ENCODE measurements at regions not wholly inside any gene's neighbourhood (a gene's known extent, or its start where the extent isn't known, plus 50 kb on each side); places are given as distances from the start of the nearest gene placed in this dataset.

GRCh38 chr11:113581713-113582112 is 106.5 kb upstream of the DRD2 start:
- 89 to 95% (median 92%) methylated on average over 3 of the region's 3 CpGs for WGBS, 3 donors

GRCh38 chr11:113579292-113579940 is 104.2 kb upstream of the DRD2 start:
- no peak for DNase-seq
- no peaks in the 10 kb centered on the region for H3K36me3 ChIP-seq
- H3K27me3 ChIP-seq, result no peaks in the 10 kb centered on the region
- no peak for TF ChIP-seq EP300 (IDR thresholded peaks at IDR 0.05)
- no peak for TF ChIP-seq CTCF (IDR thresholded peaks at IDR 0.05)
- TF ChIP-seq POLR2A (IDR thresholded peaks at IDR 0.05), result no peak
- H3K9me3 ChIP-seq, result no peaks in the 10 kb centered on the region
- no peak overlapping the region for H3K27ac ChIP-seq
- no peak overlapping the region for H3K4me3 ChIP-seq
- intact Hi-C loops (cut with DNase I), result no loop called here
- WGBS, 3 donors, result 68 to 77% (median 72%) methylated on average over 11 of the region's 11 CpGs
- no peaks in the 10 kb centered on the region for H3K4me1 ChIP-seq (ENCODE audit: insufficient read depth)

More at GRCh38 chr11:113581713-113582112, 106.5 kb upstream of the DRD2 start:
- TF ChIP-seq POLR2A (IDR thresholded peaks at IDR 0.05) (no peak), EP300 (IDR thresholded peaks at IDR 0.05) (no peak), CTCF (IDR thresholded peaks at IDR 0.05) (no peak)
- DNase-seq, result no peak
- Histone ChIP-seq H3K36me3 (no peaks in the 10 kb centered on the region), H3K27me3 (no peaks in the 10 kb centered on the region), H3K27ac (no peak overlapping the region), H3K9me3 (no peaks in the 10 kb centered on the region), H3K4me3 (no peak overlapping the region), H3K4me1 (ENCODE audit: insufficient read depth) (no peaks in the 10 kb centered on the region)
- intact Hi-C loops (cut with DNase I), result no loop called here

- Histone ChIP-seq H3K4me3 (no peak overlapping the region), H3K36me3 (no peaks in the 10 kb centered on the region), H3K4me1 (ENCODE audit: insufficient read depth) (no peaks in the 10 kb centered on the region), H3K9me3 (no peaks in the 10 kb centered on the region), H3K27ac (no peak overlapping the region), H3K27me3 (no peaks in the 10 kb centered on the region)
- 26 to 43% (median 27%) methylated on average over 5 of the region's 5 CpGs for WGBS, 3 donors
- intact Hi-C loops (cut with DNase I), result no loop called here
- DNase-seq, result no peak
- TF ChIP-seq EP300 (IDR thresholded peaks at IDR 0.05), result no peak
- no peak for TF ChIP-seq CTCF (IDR thresholded peaks at IDR 0.05)
- TF ChIP-seq POLR2A (IDR thresholded peaks at IDR 0.05), result no peak
Measured at GRCh38 chr11:113578715-113579250, 103.6 kb upstream of the DRD2 start.

GRCh38 chr11:113578033-113578380 is 102.8 kb upstream of the DRD2 start:
- intact Hi-C loops (cut with DNase I), result no loop called here
- no peaks in the 10 kb centered on the region for H3K36me3 ChIP-seq
- no peak for DNase-seq
- H3K4me3 ChIP-seq, result no peak overlapping the region
- TF ChIP-seq POLR2A (IDR thresholded peaks at IDR 0.05) (no peak), EP300 (IDR thresholded peaks at IDR 0.05) (no peak)
- 86 to 88% (median 87%) methylated on average over 1 of the region's 1 CpG for WGBS, 3 donors
- no peaks in the 10 kb centered on the region for H3K4me1 ChIP-seq (ENCODE audit: insufficient read depth)
- H3K27me3 ChIP-seq, result no peaks in the 10 kb centered on the region
- no peak overlapping the region for H3K27ac ChIP-seq
- H3K9me3 ChIP-seq, result no peaks in the 10 kb centered on the region

GRCh38 chr11:113577356-113578032 is 102.3 kb upstream of the DRD2 start:
- TF ChIP-seq EP300 (IDR thresholded peaks at IDR 0.05) (no peak), POLR2A (IDR thresholded peaks at IDR 0.05) (no peak), CTCF (IDR thresholded peaks at IDR 0.05) (no peak)
- no peak overlapping the region for H3K27ac ChIP-seq
- H3K4me1 ChIP-seq (ENCODE audit: insufficient read depth), result no peaks in the 10 kb centered on the region
- WGBS, 3 donors, result 66 to 67% (median 67%) methylated on average over 6 of the region's 6 CpGs
- no peak for DNase-seq
- H3K27me3 ChIP-seq, result no peaks in the 10 kb centered on the region
- no peaks in the 10 kb centered on the region for H3K36me3 ChIP-seq
- no peaks in the 10 kb centered on the region for H3K9me3 ChIP-seq
- intact Hi-C loops (cut with DNase I), result no loop called here
- no peak overlapping the region for H3K4me3 ChIP-seq
